ENCODE measurements at regions not wholly inside any gene's neighbourhood (a gene's known extent, or its start where the extent isn't known, plus 50 kb on each side); places are given as distances from the start of the nearest gene placed in this dataset.

DNA sequence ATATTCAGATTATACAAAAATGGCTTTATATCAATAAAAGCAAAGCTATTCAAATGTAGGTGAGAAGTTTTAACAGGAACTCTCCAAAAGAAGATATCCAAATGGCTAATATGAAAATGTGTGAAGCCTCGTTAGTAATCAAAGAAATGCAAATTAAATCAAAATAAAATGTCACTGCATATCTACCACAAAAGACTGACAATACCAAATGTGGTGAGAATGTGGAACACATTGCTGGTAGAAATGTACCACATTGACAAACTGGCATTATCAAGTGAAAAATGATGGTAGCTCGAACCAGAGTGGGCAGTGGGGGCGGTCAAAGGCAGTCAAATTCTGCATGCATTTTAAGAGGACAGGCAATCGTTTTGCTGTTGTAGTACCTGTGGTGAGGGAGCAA, 1012.7 kb downstream of the TDRD15 start:
- TF ChIP-seq, protein P1, sequence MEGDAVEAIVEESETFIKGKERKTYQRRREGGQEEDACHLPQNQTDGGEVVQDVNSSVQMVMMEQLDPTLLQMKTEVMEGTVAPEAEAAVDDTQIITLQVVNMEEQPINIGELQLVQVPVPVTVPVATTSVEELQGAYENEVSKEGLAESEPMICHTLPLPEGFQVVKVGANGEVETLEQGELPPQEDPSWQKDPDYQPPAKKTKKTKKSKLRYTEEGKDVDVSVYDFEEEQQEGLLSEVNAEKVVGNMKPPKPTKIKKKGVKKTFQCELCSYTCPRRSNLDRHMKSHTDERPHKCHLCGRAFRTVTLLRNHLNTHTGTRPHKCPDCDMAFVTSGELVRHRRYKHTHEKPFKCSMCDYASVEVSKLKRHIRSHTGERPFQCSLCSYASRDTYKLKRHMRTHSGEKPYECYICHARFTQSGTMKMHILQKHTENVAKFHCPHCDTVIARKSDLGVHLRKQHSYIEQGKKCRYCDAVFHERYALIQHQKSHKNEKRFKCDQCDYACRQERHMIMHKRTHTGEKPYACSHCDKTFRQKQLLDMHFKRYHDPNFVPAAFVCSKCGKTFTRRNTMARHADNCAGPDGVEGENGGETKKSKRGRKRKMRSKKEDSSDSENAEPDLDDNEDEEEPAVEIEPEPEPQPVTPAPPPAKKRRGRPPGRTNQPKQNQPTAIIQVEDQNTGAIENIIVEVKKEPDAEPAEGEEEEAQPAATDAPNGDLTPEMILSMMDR (conservative IDR thresholded peaks at IDR 0.05) = no peak
- TF ChIP-seq ZFX (IDR thresholded peaks at IDR 0.05) = no peak

Measured in C4-2B (cell line).